HUES64 (cell line): ENCODE measurements at regions not wholly inside any gene's neighbourhood (a gene's known extent, or its start where the extent isn't known, plus 50 kb on each side); places are given as distances from the start of the nearest gene placed in this dataset.
"Not testable (repeated sequence)": the region's sequence is repeated elsewhere in the genome, so short reads cannot be mapped to it uniquely, and the experiment has no call there.

ENCODE experiments used
- H3K27ac ChIP-seq: 2 replicates; pipeline ENCODE4 v1.7.0; 2013; ENCODE audit warnings: low read depth, low read length, inconsistent platforms
- H3K27me3 ChIP-seq: 2 replicates; pipeline ENCODE4 v1.6.1; 2013; ENCODE audit warnings: mild to moderate bottlenecking, low read length; ENCODE audit not compliant: insufficient read depth
- H3K36me3 ChIP-seq: 2 replicates; pipeline ENCODE4 v1.6.1; 2013; ENCODE audit warnings: mild to moderate bottlenecking, low read length; ENCODE audit not compliant: insufficient read depth
- H3K4me1 ChIP-seq: 2 replicates; pipeline ENCODE4 v1.6.1; 2013; ENCODE audit warnings: mild to moderate bottlenecking, low read length, moderate library complexity; ENCODE audit not compliant: insufficient read depth
- H3K4me3 ChIP-seq: 2 replicates; pipeline ENCODE4 v1.5.1; 2013; ENCODE audit warnings: mild to moderate bottlenecking, low read length, moderate library complexity
- H3K9ac ChIP-seq: 2 replicates; pipeline ENCODE4 v1.6.1; 2013; ENCODE audit warnings: mild to moderate bottlenecking, low read depth, low read length
- H3K9me3 ChIP-seq: 2 replicates; pipeline ENCODE4 v1.6.1; 2013; ENCODE audit warnings: low read depth, low read length; ENCODE audit not compliant: insufficient read depth
- WGBS: fragments of 150-250, 120-280 bp; methylation state at CpG from one replicate; pipeline ENCODE4 v1.1.7; 2013; ENCODE audit warnings: missing lambda C conversion rate; 5-methylcytosine and 5-hydroxymethylcytosine counted together

- H3K9me3 ChIP-seq: no peaks in the 10 kb centered on the region
- no peak overlapping the region for H3K27ac ChIP-seq
- H3K27me3 ChIP-seq: no peaks in the 10 kb centered on the region
- H3K36me3 ChIP-seq: no peaks in the 10 kb centered on the region
- 96% methylated on average over 5 of the region's 5 CpGs for WGBS
- H3K9ac ChIP-seq: no peak overlapping the region
- no peaks in the 10 kb centered on the region for H3K4me1 ChIP-seq
- no peak overlapping the region for H3K4me3 ChIP-seq
Measured at GRCh38 chr6:74925683-74926082, 280.2 kb downstream of the COL12A1 start.

DNA sequence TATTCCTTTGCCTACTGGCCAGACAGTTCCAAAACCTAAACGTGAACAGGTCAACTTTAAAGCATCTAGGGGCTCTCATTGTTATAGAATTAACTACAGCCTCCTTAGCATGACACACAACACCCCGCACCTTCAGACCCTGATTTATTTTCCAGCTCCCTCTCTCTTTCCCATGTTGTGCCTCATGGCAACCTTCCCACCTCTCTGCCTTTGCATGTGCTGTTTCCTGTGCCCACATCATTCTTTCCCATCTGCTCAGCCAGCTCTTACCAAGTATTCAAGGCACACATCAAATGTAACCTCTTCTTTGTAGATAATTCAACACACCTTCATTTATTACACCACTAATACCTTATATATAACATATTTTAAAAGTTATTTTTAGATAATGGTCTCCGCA lies 291.0 kb downstream of the COL12A1 start:
- H3K9me3 ChIP-seq: no peaks in the 10 kb centered on the region
- no peak overlapping the region for H3K4me3 ChIP-seq
- 91% methylated on average over 2 of the region's 3 CpGs for whole genome bisulfite sequencing
- no peak overlapping the region for H3K9ac ChIP-seq
- H3K36me3 ChIP-seq: no peaks in the 10 kb centered on the region
- no peak overlapping the region for H3K27ac ChIP-seq
- H3K27me3 ChIP-seq: no peaks in the 10 kb centered on the region
- no peaks in the 10 kb centered on the region for H3K4me1 ChIP-seq

GRCh38 chr6:74912234-74912633 lies 293.6 kb downstream of the COL12A1 start:
- H3K27ac ChIP-seq: no peak overlapping the region
- H3K9ac ChIP-seq: no peak overlapping the region
- H3K36me3 ChIP-seq: no peaks in the 10 kb centered on the region
- no peaks in the 10 kb centered on the region for H3K9me3 ChIP-seq
- WGBS: 76% methylated on average over 3 of the region's 3 CpGs
- H3K4me3 ChIP-seq: no peak overlapping the region
- no peaks in the 10 kb centered on the region for H3K27me3 ChIP-seq
- no peaks in the 10 kb centered on the region for H3K4me1 ChIP-seq

DNA sequence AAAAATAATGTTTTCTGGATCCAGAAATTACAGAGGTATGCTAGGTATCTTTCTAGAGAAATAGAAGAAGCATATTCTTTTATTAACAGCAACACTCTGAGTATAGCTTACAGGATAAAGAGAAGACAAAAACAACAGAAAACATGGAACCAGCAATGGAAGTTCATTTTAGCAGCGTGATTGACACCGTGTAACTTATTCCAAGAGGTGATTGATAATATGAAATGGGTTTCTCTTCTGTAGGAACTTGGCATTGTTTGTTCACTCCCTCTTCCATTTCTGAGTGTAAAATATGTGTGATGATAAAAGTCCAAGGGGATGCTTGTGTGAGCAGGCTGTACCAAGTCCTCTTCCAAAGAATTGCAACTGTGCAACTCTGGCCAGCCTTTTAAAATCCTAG lies 303.0 kb downstream of the COL12A1 start:
- no peak overlapping the region for H3K9ac ChIP-seq
- H3K27me3 ChIP-seq: no peaks in the 10 kb centered on the region
- no peaks in the 10 kb centered on the region for H3K36me3 ChIP-seq
- H3K4me3 ChIP-seq: no peak overlapping the region
- H3K27ac ChIP-seq: no peak overlapping the region
- 98% methylated on average over 2 of the region's 2 CpGs for WGBS
- no peaks in the 10 kb centered on the region for H3K4me1 ChIP-seq
- H3K9me3 ChIP-seq: peaks cover 27% of the 10 kb centered on the region

- Histone ChIP-seq H3K9me3 (peaks cover 27% of the 10 kb centered on the region), H3K4me3 (no peak overlapping the region), H3K36me3 (no peaks in the 10 kb centered on the region), H3K4me1 (no peaks in the 10 kb centered on the region), H3K9ac (no peak overlapping the region), H3K27me3 (no peaks in the 10 kb centered on the region), H3K27ac (no peak overlapping the region)
- WGBS: no CpG with 5 or more reads among the region's 1 CpG
Measured at GRCh38 chr6:74902089-74902488, 303.8 kb downstream of the COL12A1 start.

- Histone ChIP-seq H3K27me3 (no peaks in the 10 kb centered on the region), H3K36me3 (no peaks in the 10 kb centered on the region), H3K9me3 (peaks cover 27% of the 10 kb centered on the region), H3K4me3 (no peak overlapping the region), H3K27ac (no peak overlapping the region), H3K4me1 (no peaks in the 10 kb centered on the region), H3K9ac (no peak overlapping the region)
- WGBS: 80% methylated on average over 3 of the region's 3 CpGs
Measured at GRCh38 chr6:74901576-74901975, 304.3 kb downstream of the COL12A1 start.

- Histone ChIP-seq H3K4me3 (no peak overlapping the region), H3K36me3 (no peaks in the 10 kb centered on the region), H3K27ac (no peak overlapping the region), H3K9ac (no peak overlapping the region), H3K4me1 (no peaks in the 10 kb centered on the region), H3K9me3 (peaks cover 27% of the 10 kb centered on the region), H3K27me3 (no peaks in the 10 kb centered on the region)
- 76% methylated on average over 4 of the region's 4 CpGs for WGBS
Measured at GRCh38 chr6:74899416-74899815, 306.4 kb downstream of the COL12A1 start.

- 100% methylated on average over 3 of the region's 5 CpGs for WGBS
- Histone ChIP-seq H3K27ac (no peak overlapping the region), H3K27me3 (no peaks in the 10 kb centered on the region), H3K4me3 (no peak overlapping the region), H3K9ac (no peak overlapping the region), H3K36me3 (no peaks in the 10 kb centered on the region), H3K4me1 (no peaks in the 10 kb centered on the region), H3K9me3 (no peaks in the 10 kb centered on the region)
Measured at GRCh38 chr6:74892091-74892490, 313.8 kb downstream of the COL12A1 start.

DNA sequence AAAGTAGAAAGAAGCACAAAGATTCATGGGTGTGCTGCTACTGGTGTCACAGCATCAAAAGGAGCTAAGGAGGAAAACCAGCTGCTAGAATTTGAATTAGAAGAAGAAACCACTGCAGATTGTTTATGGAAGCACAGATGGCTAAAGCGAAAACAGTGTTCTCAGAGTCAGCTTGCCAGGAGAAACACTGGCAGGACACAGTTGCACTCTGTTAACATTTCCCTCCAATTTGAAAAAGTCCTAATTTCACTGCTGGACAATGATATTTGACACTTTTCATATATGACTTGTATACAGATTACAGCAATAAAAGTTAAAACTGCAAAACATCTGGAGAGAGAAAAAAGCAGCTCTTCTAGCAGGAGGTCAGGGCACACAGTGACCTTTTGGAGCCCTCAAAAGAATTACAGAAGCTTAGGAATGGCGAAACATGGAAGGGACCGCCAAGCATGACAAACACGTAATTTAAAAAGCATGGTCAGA lies 314.5 kb downstream of the COL12A1 start:
- no peaks in the 10 kb centered on the region for H3K36me3 ChIP-seq
- H3K27me3 ChIP-seq: no peaks in the 10 kb centered on the region
- 89% methylated on average over 4 of the region's 4 CpGs for WGBS

DNA sequence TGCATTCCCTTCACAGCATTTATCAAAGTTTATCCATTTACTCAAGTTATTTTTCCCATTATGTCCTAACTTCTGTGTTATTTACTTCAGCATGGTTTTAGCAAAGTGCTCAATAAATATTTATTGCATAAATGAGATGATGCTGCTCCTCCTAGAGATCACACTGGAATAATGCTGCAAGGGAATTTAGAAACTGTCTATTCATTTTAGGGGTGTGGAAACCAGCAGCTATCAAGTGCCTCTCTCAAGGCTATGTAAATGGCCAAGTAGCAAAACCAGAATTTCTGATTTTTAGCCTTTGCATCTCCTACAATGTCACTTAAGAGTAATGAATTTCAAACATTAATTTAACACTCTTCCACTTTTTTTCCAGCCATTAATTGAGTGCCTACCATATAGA lies 316.2 kb downstream of the COL12A1 start:
- H3K4me3 ChIP-seq: no peak overlapping the region
- H3K9me3 ChIP-seq: no peaks in the 10 kb centered on the region
- H3K9ac ChIP-seq: no peak overlapping the region
- no peak overlapping the region for H3K27ac ChIP-seq
- H3K27me3 ChIP-seq: no peaks in the 10 kb centered on the region
- H3K36me3 ChIP-seq: no peaks in the 10 kb centered on the region
- no peaks in the 10 kb centered on the region for H3K4me1 ChIP-seq

More for the DNA sequence above, 314.5 kb downstream of the COL12A1 start:
- Histone ChIP-seq H3K9ac (no peak overlapping the region), H3K4me3 (no peak overlapping the region), H3K27ac (no peak overlapping the region), H3K4me1 (no peaks in the 10 kb centered on the region), H3K9me3 (no peaks in the 10 kb centered on the region)

DNA sequence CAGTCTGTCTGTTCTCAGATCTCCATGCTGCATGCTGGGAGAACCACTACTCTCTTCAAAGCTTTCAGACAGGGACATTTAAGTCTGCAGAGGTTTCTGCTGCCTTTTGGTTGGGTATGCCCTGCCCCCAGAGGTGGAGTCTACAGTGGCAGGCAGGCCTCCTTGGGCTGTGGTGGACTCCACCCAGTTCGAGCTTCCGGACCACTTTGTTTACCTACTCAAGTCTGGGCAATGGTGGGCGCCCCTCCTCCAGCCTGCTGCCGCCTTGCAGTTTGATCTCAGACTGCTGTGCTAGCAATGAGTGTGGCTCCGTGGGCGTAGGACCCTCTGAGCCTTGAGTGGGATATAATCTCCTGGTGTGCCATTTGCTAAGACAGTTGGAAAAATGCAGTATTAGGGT lies 317.1 kb downstream of the COL12A1 start:
- H3K36me3 ChIP-seq, H3K9ac ChIP-seq, H3K27ac ChIP-seq, H3K4me1 ChIP-seq, H3K4me3 ChIP-seq, H3K9me3 ChIP-seq, H3K27me3 ChIP-seq: not testable (repeated sequence)
- WGBS: 85% methylated on average over 6 of the region's 6 CpGs

DNA sequence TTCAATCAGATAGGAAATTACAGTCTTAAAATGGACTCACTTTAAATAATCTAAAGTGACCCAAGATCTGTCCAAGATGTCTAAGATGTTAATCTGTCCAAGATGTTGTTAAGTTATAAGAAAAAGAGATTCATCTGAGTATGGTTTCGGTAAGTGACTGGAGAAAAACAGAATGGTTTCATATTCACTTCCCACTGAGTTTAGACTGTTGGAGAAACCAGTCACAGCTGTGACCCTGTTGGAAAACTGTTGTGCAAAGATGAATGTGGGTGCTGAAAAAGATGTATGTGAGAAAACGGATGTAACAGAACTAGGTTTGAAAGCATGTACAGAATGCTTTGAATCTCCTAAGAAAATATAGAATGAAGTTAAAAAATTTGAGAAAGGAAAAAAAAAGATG lies 325.9 kb downstream of the COL12A1 start:
- no peak overlapping the region for H3K27ac ChIP-seq
- H3K27me3 ChIP-seq: no peaks in the 10 kb centered on the region
- no peaks in the 10 kb centered on the region for H3K4me1 ChIP-seq
- no peak overlapping the region for H3K4me3 ChIP-seq
- H3K9ac ChIP-seq: no peak overlapping the region
- H3K9me3 ChIP-seq: no peaks in the 10 kb centered on the region
- no peaks in the 10 kb centered on the region for H3K36me3 ChIP-seq
- 96% methylated on average over 2 of the region's 2 CpGs for WGBS
